Ishikawa (cell line): ENCODE measurements at regions not wholly inside any gene's neighbourhood (a gene's known extent, or its start where the extent isn't known, plus 50 kb on each side); places are given as distances from the start of the nearest gene placed in this dataset.

Experiments
- CREB1 ChIP-seq: IDR thresholded peaks from 2 replicates; pipeline ENCODE4 v1.6.1; 2012; ENCODE audit warnings: low read depth
- EP300 ChIP-seq: IDR thresholded peaks from 2 replicates; pipeline ENCODE4 v1.6.1; 2012; ENCODE audit warnings: borderline replicate concordance
- FOXM1 ChIP-seq: IDR thresholded peaks from 2 replicates; pipeline ENCODE4 v1.6.1; 2012; ENCODE audit warnings: low read depth, borderline replicate concordance
- NFIC ChIP-seq: IDR thresholded peaks from 2 replicates; pipeline ENCODE4 v1.6.1; 2012
- RAD21 ChIP-seq: IDR thresholded peaks from 2 replicates; pipeline ENCODE4 v1.6.1; 2012; ENCODE audit warnings: low read depth
- REST ChIP-seq: IDR thresholded peaks from 2 replicates; pipeline ENCODE4 v1.6.1; 2012; ENCODE audit warnings: low read depth, mild to moderate bottlenecking
- TAF1 ChIP-seq: IDR thresholded peaks from 2 replicates; pipeline ENCODE4 v1.6.1; 2012; ENCODE audit warnings: low read depth, mild to moderate bottlenecking
- TCF12 ChIP-seq: IDR thresholded peaks from 2 replicates; pipeline ENCODE4 v1.6.1; 2012; ENCODE audit warnings: low read depth
- TEAD4 ChIP-seq: IDR thresholded peaks from 2 replicates; pipeline ENCODE4 v1.6.1; 2012
- USF1 ChIP-seq: IDR thresholded peaks from 2 replicates; pipeline ENCODE4 v1.6.1; 2012
- YY1 ChIP-seq: IDR thresholded peaks from 2 replicates; pipeline ENCODE4 v1.6.1; 2012; ENCODE audit warnings: low read depth
- ZBTB7A ChIP-seq: IDR thresholded peaks from 2 replicates; pipeline ENCODE4 v1.6.1; 2012; ENCODE audit warnings: low read depth

DNA sequence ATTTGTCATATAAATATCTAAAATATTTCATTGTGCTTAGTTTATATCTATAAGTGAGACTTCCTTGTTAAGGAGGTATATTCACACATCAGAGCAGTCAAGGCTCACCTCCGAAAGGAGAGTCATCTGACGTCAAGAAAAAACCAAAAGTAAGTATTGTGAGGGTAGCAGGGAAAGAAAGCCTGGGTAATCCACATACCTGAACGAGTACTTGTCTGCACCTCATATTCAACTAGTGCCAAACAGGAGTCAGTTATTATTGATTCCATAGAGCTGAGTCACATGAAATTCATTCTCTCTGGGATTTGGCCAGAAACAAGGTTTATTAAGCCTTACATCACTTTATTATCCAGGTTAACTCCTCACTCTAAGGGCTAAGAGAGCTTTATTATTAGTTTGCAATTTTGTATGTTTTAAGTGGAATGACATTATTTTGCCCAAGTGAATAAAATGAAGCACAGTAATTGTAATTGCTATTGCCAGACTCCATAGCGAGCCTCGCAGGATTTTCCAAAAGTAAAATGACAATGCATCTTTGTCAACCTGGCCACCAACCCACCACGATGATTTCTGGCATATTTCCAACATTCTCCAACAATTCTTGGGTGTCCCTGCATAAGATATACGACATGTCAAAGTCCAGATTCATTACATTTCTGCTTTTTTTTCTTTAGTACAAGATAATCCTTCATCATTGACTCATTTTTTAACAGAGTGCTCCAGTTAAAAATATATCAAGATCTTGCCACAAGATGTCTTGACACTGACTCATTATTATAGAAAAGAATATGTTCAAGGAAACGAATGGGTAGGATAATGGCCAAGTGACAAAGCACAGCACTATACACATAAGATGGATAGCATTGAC, 1210.4 kb upstream of the ACVR2A start:
- TF ChIP-seq NFIC (peak; percentile 56), FOXM1 (no peak), EP300 (no peak), TAF1 (no peak), YY1 (no peak), TEAD4 (peak; percentile 67), USF1 (no peak), CREB1 (0 out of 2 replicates have a peak, but pooled peaks have one; percentile 15), REST (no peak), TCF12 (no peak), ZBTB7A (no peak), RAD21 (no peak)
